Adrenal gland (tissue), 5 donors: ENCODE measurements at regions not wholly inside any gene's neighbourhood (a gene's known extent, or its start where the extent isn't known, plus 50 kb on each side); places are given as distances from the start of the nearest gene placed in this dataset.

ENCODE experiments used
- POLR2A ChIP-seq, 2 donors: fragments of 450-650 bp; IDR thresholded peaks; one replicate each; pipeline ENCODE4 v1.6.1; 2017; ENCODE audit warnings: antibody characterized with exemption in 2 of 2, mild to moderate bottlenecking in 2 of 2, moderate library complexity in 1 of 2
- TF ChIP-seq, protein P1 (sequence below), 6 experiments: fragments of 450-650 bp in 4 of 6; fragments of 200-600 bp in 2 of 6; sonication (generic) in 1 of 6; IDR thresholded peaks; 1 replicate in 5 of 6; 2 replicates in 1 of 6; pipeline versions ENCODE4 v1.5.1 to v1.8.0; 2016 to 2021; ENCODE audit warnings: antibody characterized with exemption in 6 of 6, mild to moderate bottlenecking in 2 of 6, moderate library complexity in 1 of 6
- donor health status: DM: no; HTN: no; CAD: no.

DNA sequence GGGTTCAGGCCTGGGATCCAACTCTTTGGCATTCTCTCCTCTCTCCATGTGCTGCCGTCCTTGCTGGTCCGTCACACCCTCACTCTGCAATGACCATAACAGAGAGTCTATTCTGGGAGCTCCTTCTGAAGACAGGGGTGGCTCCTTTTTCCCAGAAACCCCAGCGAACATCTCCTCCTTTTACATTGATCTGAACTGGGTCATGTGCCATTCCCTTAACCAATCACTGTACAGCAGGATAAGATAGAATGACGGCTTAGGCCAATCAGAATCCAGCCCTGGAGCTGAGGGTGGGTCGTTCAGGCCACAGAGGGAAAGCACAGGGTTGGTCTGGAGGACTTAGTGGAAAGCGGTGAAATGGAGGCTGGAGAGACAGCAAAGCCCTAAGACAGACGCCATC lies 740.1 kb downstream of the MATN1 start:
- TF ChIP-seq, protein P1, sequence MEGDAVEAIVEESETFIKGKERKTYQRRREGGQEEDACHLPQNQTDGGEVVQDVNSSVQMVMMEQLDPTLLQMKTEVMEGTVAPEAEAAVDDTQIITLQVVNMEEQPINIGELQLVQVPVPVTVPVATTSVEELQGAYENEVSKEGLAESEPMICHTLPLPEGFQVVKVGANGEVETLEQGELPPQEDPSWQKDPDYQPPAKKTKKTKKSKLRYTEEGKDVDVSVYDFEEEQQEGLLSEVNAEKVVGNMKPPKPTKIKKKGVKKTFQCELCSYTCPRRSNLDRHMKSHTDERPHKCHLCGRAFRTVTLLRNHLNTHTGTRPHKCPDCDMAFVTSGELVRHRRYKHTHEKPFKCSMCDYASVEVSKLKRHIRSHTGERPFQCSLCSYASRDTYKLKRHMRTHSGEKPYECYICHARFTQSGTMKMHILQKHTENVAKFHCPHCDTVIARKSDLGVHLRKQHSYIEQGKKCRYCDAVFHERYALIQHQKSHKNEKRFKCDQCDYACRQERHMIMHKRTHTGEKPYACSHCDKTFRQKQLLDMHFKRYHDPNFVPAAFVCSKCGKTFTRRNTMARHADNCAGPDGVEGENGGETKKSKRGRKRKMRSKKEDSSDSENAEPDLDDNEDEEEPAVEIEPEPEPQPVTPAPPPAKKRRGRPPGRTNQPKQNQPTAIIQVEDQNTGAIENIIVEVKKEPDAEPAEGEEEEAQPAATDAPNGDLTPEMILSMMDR (IDR thresholded peaks at IDR 0.05): no peak
- no peak for TF ChIP-seq POLR2A (IDR thresholded peaks at IDR 0.05)
